Smooth muscle cell (in vitro differentiated cells): ENCODE measurements at regions not wholly inside any gene's neighbourhood (a gene's known extent, or its start where the extent isn't known, plus 50 kb on each side); places are given as distances from the start of the nearest gene placed in this dataset.

ENCODE experiments used
- DNase-seq: peaks from one replicate; lab custom pipeline; 2025; ENCODE audit not compliant: unreplicated experiment; lab: John Stamatoyannopoulos, UW
- H2AFZ ChIP-seq: fragments of 200-600 bp; sonication (generic); 2 replicates; pipeline ENCODE4 v1.6.0; 2016; ENCODE audit warnings: antibody characterized with exemption, low read depth, mild to moderate bottlenecking
- H3F3A ChIP-seq: fragments of 200-600 bp; sonication (generic); 2 replicates; pipeline ENCODE4 v1.6.0; 2017; ENCODE audit warnings: antibody characterized with exemption, low read depth
- H3K27ac ChIP-seq: fragments of 200-600 bp; sonication (generic); 2 replicates; pipeline ENCODE4 v1.5.1; 2016; ENCODE audit warnings: low read depth, mild to moderate bottlenecking
- H3K27me3 ChIP-seq: fragments of 200-600 bp; sonication (generic); 2 replicates; pipeline ENCODE4 v1.6.1; 2016; ENCODE audit warnings: low read depth, mild to moderate bottlenecking
- H3K36me3 ChIP-seq: fragments of 200-600 bp; sonication (generic); 2 replicates; pipeline ENCODE4 v1.5.1; 2016; ENCODE audit warnings: low read depth
- H3K4me1 ChIP-seq: fragments of 200-600 bp; sonication (generic); 2 replicates; pipeline ENCODE4 v1.5.1; 2016; ENCODE audit warnings: low read depth
- H3K4me2 ChIP-seq: fragments of 200-600 bp; sonication (generic); 2 replicates; pipeline ENCODE4 v1.6.0; 2016; ENCODE audit warnings: mild to moderate bottlenecking
- H3K4me3 ChIP-seq: fragments of 200-600 bp; sonication (generic); 2 replicates; pipeline ENCODE4 v1.5.1; 2016; ENCODE audit warnings: mild to moderate bottlenecking
- H3K79me2 ChIP-seq: fragments of 200-600 bp; sonication (generic); 2 replicates; pipeline ENCODE4 v1.6.0; 2016; ENCODE audit warnings: low read depth, mild to moderate bottlenecking
- H3K9ac ChIP-seq: fragments of 200-600 bp; sonication (generic); 2 replicates; pipeline ENCODE4 v1.6.0; 2016; ENCODE audit warnings: low read depth
- H3K9me3 ChIP-seq: fragments of 200-600 bp; sonication (generic); replicated peaks from 2 replicates; pipeline ENCODE4 v1.5.1; 2016; ENCODE audit warnings: low read depth
- H4K20me1 ChIP-seq: fragments of 200-600 bp; sonication (generic); 2 replicates; pipeline ENCODE4 v1.6.0; 2016; ENCODE audit warnings: low read depth
- CTCF ChIP-seq: fragments of 200-600 bp; sonication (generic); IDR thresholded peaks from 2 replicates; pipeline ENCODE4 v1.5.1; 2017; ENCODE audit warnings: borderline replicate concordance, mild to moderate bottlenecking, antibody characterized with exemption; ENCODE audit not compliant: insufficient read depth, poor library complexity, severe bottlenecking
- WGBS: methylation state at CpG from one replicate; pipeline ENCODE4 v1.1.7; 2016; ENCODE audit warnings: low lambda C conversion rate; 5-methylcytosine and 5-hydroxymethylcytosine counted together

GRCh38 chr10:62705789-62706188 lies 98.7 kb upstream of the ADO start:
- no peak for DNase-seq

GRCh38 chr10:62707810-62708209 lies 96.7 kb upstream of the ADO start:
- Histone ChIP-seq H3K36me3 (no peaks in the 10 kb centered on the region), H3K27me3 (no peaks in the 10 kb centered on the region), H2AFZ (no peak overlapping the region), H4K20me1 (no peaks in the 10 kb centered on the region), H3F3A (no peaks in the 10 kb centered on the region), H3K4me2 (no peak overlapping the region), H3K9me3 (no peaks in the 10 kb centered on the region), H3K4me1 (no peaks in the 10 kb centered on the region), H3K27ac (no peak overlapping the region), H3K4me3 (no peak overlapping the region), H3K79me2 (no peaks in the 10 kb centered on the region), H3K9ac (no peak overlapping the region)
- no peak for DNase-seq
- 88% methylated on average over 2 of the region's 2 CpGs for WGBS
- TF ChIP-seq CTCF: no peak

More at GRCh38 chr10:62705789-62706188, 98.7 kb upstream of the ADO start:
- no peaks in the 10 kb centered on the region for H3K36me3 ChIP-seq
- H3K4me1 ChIP-seq: no peaks in the 10 kb centered on the region
- H3K9me3 ChIP-seq: no peaks in the 10 kb centered on the region
- no peak overlapping the region for H3K9ac ChIP-seq
- no peaks in the 10 kb centered on the region for H3K27me3 ChIP-seq
- no peaks in the 10 kb centered on the region for H4K20me1 ChIP-seq
- H3K4me2 ChIP-seq: no peak overlapping the region
- no peak for TF ChIP-seq CTCF
- WGBS: 90% methylated on average over 2 of the region's 2 CpGs
- no peaks in the 10 kb centered on the region for H3F3A ChIP-seq
- H3K27ac ChIP-seq: no peak overlapping the region
- no peak overlapping the region for H3K4me3 ChIP-seq
- H2AFZ ChIP-seq: no peak overlapping the region
- no peaks in the 10 kb centered on the region for H3K79me2 ChIP-seq

GRCh38 chr10:62708569-62708968 lies 96.0 kb upstream of the ADO start:
- H2AFZ ChIP-seq: no peak overlapping the region
- no peak overlapping the region for H3K27ac ChIP-seq
- no peak overlapping the region for H3K4me3 ChIP-seq
- H3K36me3 ChIP-seq: no peaks in the 10 kb centered on the region
- no peak overlapping the region for H3K4me2 ChIP-seq
- H3K79me2 ChIP-seq: no peaks in the 10 kb centered on the region
- 78% methylated on average over 4 of the region's 4 CpGs for WGBS
- no peak for DNase-seq
- H4K20me1 ChIP-seq: no peaks in the 10 kb centered on the region
- TF ChIP-seq CTCF: no peak
- H3K9ac ChIP-seq: no peak overlapping the region
- no peaks in the 10 kb centered on the region for H3K9me3 ChIP-seq
- H3K27me3 ChIP-seq: no peaks in the 10 kb centered on the region
- no peaks in the 10 kb centered on the region for H3K4me1 ChIP-seq
- no peaks in the 10 kb centered on the region for H3F3A ChIP-seq

- TF ChIP-seq CTCF: no peak
- H3K9ac ChIP-seq: no peak overlapping the region
- H3K27ac ChIP-seq: no peak overlapping the region
- H3K9me3 ChIP-seq: no peaks in the 10 kb centered on the region
- no peaks in the 10 kb centered on the region for H3K79me2 ChIP-seq
- H3K4me1 ChIP-seq: no peaks in the 10 kb centered on the region
- H2AFZ ChIP-seq: no peak overlapping the region
- H3K4me2 ChIP-seq: no peak overlapping the region
- H3F3A ChIP-seq: no peaks in the 10 kb centered on the region
- DNase-seq: no peak
- no peaks in the 10 kb centered on the region for H4K20me1 ChIP-seq
- H3K27me3 ChIP-seq: no peaks in the 10 kb centered on the region
- 72% methylated on average over 3 of the region's 3 CpGs for WGBS
- H3K4me3 ChIP-seq: no peak overlapping the region
- no peaks in the 10 kb centered on the region for H3K36me3 ChIP-seq
These were observed 95.3 kb upstream of the ADO start for GRCh38 chr10:62709200-62709599.
